HG02759 (cell line): ENCODE measurements at regions not wholly inside any gene's neighbourhood (a gene's known extent, or its start where the extent isn't known, plus 50 kb on each side); places are given as distances from the start of the nearest gene placed in this dataset.

ENCODE experiments used
- ATAC-seq: cut with Tn5 transposase; IDR thresholded peaks from one replicate; pipeline ENCODE4 v1.9.1; 2021; ENCODE audit warnings: mild to moderate bottlenecking, moderate library complexity; ENCODE audit not compliant: unreplicated experiment

DNA sequence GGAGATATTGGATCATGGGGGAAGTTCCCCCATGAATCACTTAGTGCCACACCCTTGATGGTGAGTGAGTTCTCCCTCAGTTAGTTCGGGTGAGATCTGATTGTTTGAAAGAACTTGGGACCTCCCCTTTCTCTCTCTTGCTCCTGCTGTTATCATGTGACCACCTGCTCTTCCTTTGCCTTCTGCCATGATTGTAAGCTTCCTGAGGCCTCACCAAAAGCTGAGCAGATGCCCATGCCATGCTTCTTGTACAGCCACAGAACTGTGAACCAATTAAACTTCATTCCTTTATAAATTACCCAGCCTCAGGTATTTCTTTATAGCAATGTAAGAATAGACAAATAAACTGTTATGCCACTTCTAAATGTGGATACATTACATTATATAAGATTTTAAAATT lies 686.7 kb upstream of the MARCKS start:
- ATAC-seq, result no peak

DNA sequence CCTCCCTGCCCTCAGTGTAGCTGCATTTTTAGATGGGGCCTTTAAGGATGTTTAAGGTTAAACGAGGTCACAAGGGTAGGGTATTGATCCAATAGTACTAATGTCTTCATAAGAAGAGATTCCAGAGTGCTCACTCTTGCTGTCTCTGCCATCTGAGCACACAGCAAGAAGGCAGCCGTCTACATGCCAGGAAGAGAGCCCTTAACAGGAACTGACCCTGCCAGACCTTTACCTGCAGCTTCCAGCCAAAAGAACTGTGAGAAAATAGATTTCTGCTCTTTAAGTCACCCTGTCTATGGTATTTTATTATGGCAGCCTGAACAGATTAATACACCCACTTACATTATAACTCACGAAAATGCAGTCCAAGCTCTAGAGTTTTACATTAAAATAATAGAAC lies 685.3 kb upstream of the MARCKS start:
- no peak for ATAC-seq

GRCh38 chr6:113172531-113172966 lies 684.6 kb upstream of the MARCKS start:
- ATAC-seq, result no peak

DNA sequence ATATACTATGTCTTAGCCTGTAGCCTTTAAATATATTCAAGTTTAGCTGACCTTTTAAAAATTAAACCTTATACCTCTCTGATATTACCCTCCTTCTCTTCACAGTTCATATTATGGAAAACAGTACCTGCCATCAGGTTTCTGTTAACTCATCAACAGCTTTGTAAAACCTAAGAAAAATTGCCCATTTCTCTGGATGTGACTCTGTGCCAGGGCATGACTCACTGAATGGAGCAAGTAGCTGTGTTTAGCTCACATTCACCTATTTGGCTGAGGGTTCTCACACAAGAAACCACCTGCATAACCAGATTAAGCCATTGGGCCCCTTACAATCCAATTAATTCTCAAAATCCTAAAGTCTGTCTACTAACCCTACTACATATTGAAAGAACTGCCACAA lies 678.8 kb upstream of the MARCKS start:
- ATAC-seq, result no peak

- ATAC-seq, result no peak
Measured at GRCh38 chr6:113181164-113181563, 676.0 kb upstream of the MARCKS start.

DNA sequence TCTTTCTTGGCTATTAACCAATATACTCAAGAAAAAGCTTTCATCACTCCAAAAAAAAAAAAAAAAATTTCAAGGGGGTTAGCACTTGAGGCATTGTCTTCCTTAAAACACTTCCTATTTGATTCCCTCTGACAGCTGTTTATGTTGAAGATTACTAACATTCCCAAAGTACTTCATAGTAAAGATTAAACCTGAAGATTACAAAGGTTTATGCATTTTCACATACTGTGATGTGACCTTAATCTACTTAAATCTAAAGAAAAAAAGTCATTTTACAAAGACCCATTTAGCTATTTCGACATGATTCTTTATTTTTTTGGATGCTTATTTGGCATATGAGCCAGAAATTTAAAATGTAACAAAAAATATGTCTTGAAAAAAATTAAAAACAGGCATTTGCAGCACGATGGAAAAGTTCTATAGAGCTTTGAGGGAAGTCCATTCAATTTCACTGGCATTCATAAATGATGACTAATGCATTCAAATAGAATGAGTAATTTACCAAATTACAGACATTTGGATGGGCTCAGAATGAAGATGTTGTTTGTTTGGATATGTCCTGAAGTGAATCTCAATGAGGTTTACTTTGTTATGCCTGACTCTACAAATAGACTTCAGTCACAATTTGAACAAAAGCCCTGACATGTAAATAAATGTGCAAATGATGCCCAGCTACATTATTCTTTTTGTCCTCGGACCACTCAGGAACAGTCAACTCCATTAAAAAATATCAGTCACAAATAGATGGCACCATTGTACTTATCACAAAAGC lies 674.6 kb upstream of the MARCKS start:
- ATAC-seq, result no peak

GRCh38 chr6:113184291-113184690 lies 672.9 kb upstream of the MARCKS start:
- ATAC-seq, result no peak

DNA sequence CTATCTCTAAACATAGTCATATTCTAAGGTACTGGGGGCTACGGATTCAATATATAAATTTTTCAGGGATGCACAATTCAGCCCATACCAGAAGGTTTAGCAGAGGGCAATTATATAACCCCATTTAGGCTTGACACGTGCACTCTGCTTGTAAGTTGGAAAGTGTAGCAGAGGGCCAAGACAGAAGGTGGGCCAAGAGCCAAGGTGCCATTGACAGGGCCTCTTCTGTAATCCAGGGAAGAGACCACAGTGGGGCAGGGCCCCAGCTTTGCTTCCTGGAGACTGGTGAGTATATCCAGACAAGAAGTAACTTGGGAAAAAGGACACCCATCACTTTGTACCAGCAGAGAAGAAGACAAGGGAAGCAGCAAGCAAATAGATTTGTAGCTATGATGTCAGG lies 672.4 kb upstream of the MARCKS start:
- ATAC-seq, result no peak

GRCh38 chr6:113185299-113185698 lies 671.8 kb upstream of the MARCKS start:
- no peak for ATAC-seq

DNA sequence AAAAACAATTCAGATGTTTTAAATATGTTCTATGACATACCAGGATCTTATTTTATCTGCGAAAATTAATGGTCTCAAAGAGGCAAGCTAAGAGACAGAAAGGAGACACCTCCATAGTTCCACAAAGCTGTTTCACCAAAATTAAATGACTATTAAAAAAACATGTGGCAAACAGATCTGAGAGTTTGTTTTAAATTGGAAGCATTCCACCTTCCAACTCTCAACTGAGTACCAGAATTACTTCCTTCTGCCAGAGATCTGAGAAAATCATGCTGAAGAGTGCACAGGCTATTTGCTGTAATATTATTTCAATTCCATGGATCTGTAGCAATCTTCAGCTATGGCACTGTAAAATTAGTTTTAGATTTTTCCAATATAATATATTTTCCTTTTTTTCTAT lies 669.5 kb upstream of the MARCKS start:
- no peak for ATAC-seq

- ATAC-seq, result no peak
Measured at GRCh38 chr6:113188962-113189361, 668.2 kb upstream of the MARCKS start.

DNA sequence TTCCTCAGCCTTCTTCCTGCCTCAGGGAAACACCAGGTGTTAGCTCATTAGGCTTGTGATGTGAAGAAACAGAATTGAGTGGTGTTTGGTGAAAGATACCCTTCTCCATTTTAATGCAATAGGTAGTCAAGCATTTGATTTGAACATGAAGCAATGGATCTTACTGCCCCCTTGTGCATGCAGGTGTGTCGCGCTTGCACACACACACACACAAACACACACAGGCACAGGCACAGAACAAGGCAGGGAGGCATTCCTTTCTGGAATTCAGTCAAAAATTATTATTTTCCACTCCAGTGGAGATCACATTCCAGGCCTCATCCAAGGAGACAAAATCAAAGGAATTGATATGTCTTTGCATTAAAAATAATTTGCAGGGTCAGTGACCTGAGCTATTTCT lies 667.0 kb upstream of the MARCKS start:
- ATAC-seq, result no peak

GRCh38 chr6:113194090-113194489 lies 663.1 kb upstream of the MARCKS start:
- ATAC-seq, result no peak

GRCh38 chr6:113202852-113203714 lies 654.1 kb upstream of the MARCKS start:
- ATAC-seq, result no peak

DNA sequence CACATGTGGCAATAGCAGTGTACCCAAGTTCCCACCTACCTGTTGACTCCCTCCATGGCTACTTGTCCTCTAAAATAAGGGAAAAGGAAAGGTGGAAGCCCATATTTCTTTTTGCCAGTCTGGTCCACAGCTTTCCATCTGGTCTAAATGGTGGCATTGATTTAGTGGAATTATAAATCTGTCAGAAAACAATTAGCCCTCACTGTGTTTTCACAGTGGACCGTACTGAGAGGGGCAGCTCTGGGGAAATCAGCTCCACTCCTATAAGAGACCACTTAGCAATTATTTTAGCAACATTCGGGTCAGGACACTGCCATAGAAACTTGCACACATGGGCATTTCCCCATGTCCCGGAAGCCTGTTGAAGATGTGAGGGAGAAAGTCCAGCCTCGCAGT lies 653.4 kb upstream of the MARCKS start:
- no peak for ATAC-seq

DNA sequence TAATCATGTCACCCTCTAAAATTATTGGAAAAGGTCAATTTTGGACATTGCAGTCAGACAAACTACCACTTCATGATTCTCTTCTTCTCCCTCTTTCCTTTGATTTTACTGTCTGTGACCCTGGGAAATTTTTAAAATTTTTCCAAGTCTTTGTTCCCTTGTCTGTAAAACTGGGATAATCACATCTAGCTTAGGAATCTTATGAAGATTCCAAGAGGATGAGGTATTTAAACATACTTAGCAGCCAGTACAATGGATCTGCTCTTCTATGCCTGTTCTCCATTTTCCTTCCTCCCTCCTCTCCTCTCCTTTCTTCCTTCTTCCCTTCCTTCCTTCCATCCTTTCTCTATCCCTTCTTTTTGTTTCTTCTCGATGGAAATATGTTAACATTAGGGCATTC lies 651.6 kb upstream of the MARCKS start:
- ATAC-seq, result no peak

- no peak for ATAC-seq
Measured at GRCh38 chr6:113208726-113209125, 648.4 kb upstream of the MARCKS start.

- ATAC-seq, result no peak
Measured at GRCh38 chr6:113209315-113209714, 647.8 kb upstream of the MARCKS start.

GRCh38 chr6:113211170-113211569 lies 646.0 kb upstream of the MARCKS start:
- no peak for ATAC-seq

DNA sequence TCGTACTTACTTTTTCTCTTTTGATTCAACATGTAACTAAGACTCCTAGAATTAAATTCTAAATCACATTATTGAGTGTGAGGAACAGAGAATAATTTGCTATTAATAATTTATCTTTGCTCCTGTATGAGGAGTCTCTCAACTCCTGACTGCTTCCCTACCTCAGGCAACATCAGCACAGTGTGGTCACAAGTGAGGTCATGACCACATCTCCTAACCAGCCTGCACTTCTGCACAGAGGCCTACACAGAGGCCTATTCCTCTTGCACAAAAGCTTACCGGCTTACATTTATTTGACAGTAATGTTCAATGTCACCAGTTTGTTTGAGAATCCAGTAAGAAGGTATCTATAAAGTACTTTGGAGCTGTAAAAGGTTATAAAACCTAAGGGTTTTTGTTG lies 637.4 kb upstream of the MARCKS start:
- no peak for ATAC-seq

GRCh38 chr6:113220832-113221231 lies 636.3 kb upstream of the MARCKS start:
- no peak for ATAC-seq

- no peak for ATAC-seq
Measured at GRCh38 chr6:113221850-113222249, 635.3 kb upstream of the MARCKS start.
